Adipocyte (in vitro differentiated cells): ENCODE measurements at regions not wholly inside any gene's neighbourhood (a gene's known extent, or its start where the extent isn't known, plus 50 kb on each side); places are given as distances from the start of the nearest gene placed in this dataset.

ENCODE experiments used
- DNase-seq: peaks from one replicate; pipeline ENCODE4 v3.0.0-alpha.2; 2015; ENCODE audit warnings: low read depth
- H3K27me3 ChIP-seq: replicated peaks from 2 replicates; pipeline ENCODE4 v1.7.0; 2013; ENCODE audit warnings: mild to moderate bottlenecking, low read length, moderate library complexity; ENCODE audit not compliant: control insufficient read depth, insufficient read depth
- H3K36me3 ChIP-seq: 2 replicates; pipeline ENCODE4 v1.7.0; 2013; ENCODE audit warnings: low read length, mild to moderate bottlenecking, moderate library complexity; ENCODE audit not compliant: control insufficient read depth, insufficient read depth, severe bottlenecking
- H3K4me1 ChIP-seq: 2 replicates; pipeline ENCODE4 v1.7.0; 2013; ENCODE audit warnings: mild to moderate bottlenecking, low read length, moderate library complexity; ENCODE audit not compliant: control insufficient read depth, insufficient read depth
- H3K4me3 ChIP-seq: 2 replicates; pipeline ENCODE4 v1.7.0; 2013; ENCODE audit warnings: mild to moderate bottlenecking, low read length, moderate library complexity
- H3K9ac ChIP-seq: 2 replicates; pipeline ENCODE4 v1.7.0; 2013; ENCODE audit warnings: mild to moderate bottlenecking, low read length, moderate library complexity
- H3K9me3 ChIP-seq: 2 replicates; pipeline ENCODE4 v1.7.0; 2013; ENCODE audit warnings: mild to moderate bottlenecking, low read length, moderate library complexity; ENCODE audit not compliant: control insufficient read depth

- Histone ChIP-seq H3K9ac (no peak overlapping the region), H3K9me3 (no peaks in the 10 kb centered on the region), H3K36me3 (no peaks in the 10 kb centered on the region), H3K4me3 (no peak overlapping the region), H3K27me3 (no peaks in the 10 kb centered on the region), H3K4me1 (no peaks in the 10 kb centered on the region)
- DNase-seq: no peak
Measured at GRCh38 chr3:147904421-147904820, 495.3 kb downstream of the ZIC1 start.

GRCh38 chr3:147906285-147906684 lies 497.1 kb downstream of the ZIC1 start:
- no peaks in the 10 kb centered on the region for H3K27me3 ChIP-seq
- no peak overlapping the region for H3K4me3 ChIP-seq
- no peaks in the 10 kb centered on the region for H3K9me3 ChIP-seq
- H3K4me1 ChIP-seq: no peaks in the 10 kb centered on the region
- H3K36me3 ChIP-seq: no peaks in the 10 kb centered on the region
- H3K9ac ChIP-seq: no peak overlapping the region
- DNase-seq: peak; percentile 27

GRCh38 chr3:147914532-147914931 lies 505.4 kb downstream of the ZIC1 start:
- H3K4me3 ChIP-seq: peak overlapping the region; percentile 25
- no peak overlapping the region for H3K9ac ChIP-seq
- no peaks in the 10 kb centered on the region for H3K27me3 ChIP-seq
- DNase-seq: no peak
- H3K4me1 ChIP-seq: peaks cover 5% of the 10 kb centered on the region
- no peaks in the 10 kb centered on the region for H3K9me3 ChIP-seq
- H3K36me3 ChIP-seq: no peaks in the 10 kb centered on the region

GRCh38 chr3:147915057-147915456 lies 505.9 kb downstream of the ZIC1 start:
- no peak for DNase-seq
- peak overlapping the region; percentile 25 for H3K4me3 ChIP-seq
- peaks cover 5% of the 10 kb centered on the region for H3K4me1 ChIP-seq
- no peak overlapping the region for H3K9ac ChIP-seq
- no peaks in the 10 kb centered on the region for H3K9me3 ChIP-seq
- H3K27me3 ChIP-seq: no peaks in the 10 kb centered on the region
- no peaks in the 10 kb centered on the region for H3K36me3 ChIP-seq

GRCh38 chr3:147919496-147919895 lies 510.3 kb downstream of the ZIC1 start:
- H3K9ac ChIP-seq: no peak overlapping the region
- no peak for DNase-seq
- no peaks in the 10 kb centered on the region for H3K9me3 ChIP-seq
- H3K4me3 ChIP-seq: no peak overlapping the region
- H3K27me3 ChIP-seq: no peaks in the 10 kb centered on the region
- H3K36me3 ChIP-seq: no peaks in the 10 kb centered on the region
- peaks cover 8% of the 10 kb centered on the region for H3K4me1 ChIP-seq

- peak; percentile 46 for DNase-seq
- peak overlapping the region; percentile 2 for H3K9ac ChIP-seq
- H3K36me3 ChIP-seq: no peaks in the 10 kb centered on the region
Measured at GRCh38 chr3:147921051-147921450, 511.9 kb downstream of the ZIC1 start.

GRCh38 chr3:147924755-147925154 lies 515.6 kb downstream of the ZIC1 start:
- H3K36me3 ChIP-seq: no peaks in the 10 kb centered on the region
- no peak for DNase-seq
- H3K27me3 ChIP-seq: no peaks in the 10 kb centered on the region
- H3K4me3 ChIP-seq: no peak overlapping the region
- H3K9me3 ChIP-seq: no peaks in the 10 kb centered on the region
- H3K9ac ChIP-seq: no peak overlapping the region
- peaks cover 5% of the 10 kb centered on the region for H3K4me1 ChIP-seq

More at GRCh38 chr3:147921051-147921450, 511.9 kb downstream of the ZIC1 start:
- H3K9me3 ChIP-seq: no peaks in the 10 kb centered on the region
- H3K4me3 ChIP-seq: no peak overlapping the region
- no peaks in the 10 kb centered on the region for H3K27me3 ChIP-seq
- peaks cover 5% of the 10 kb centered on the region for H3K4me1 ChIP-seq

GRCh38 chr3:147925272-147925671 lies 516.1 kb downstream of the ZIC1 start:
- Histone ChIP-seq H3K36me3 (no peaks in the 10 kb centered on the region), H3K9me3 (no peaks in the 10 kb centered on the region), H3K4me1 (peaks cover 7% of the 10 kb centered on the region), H3K9ac (no peak overlapping the region), H3K27me3 (no peaks in the 10 kb centered on the region), H3K4me3 (no peak overlapping the region)
- DNase-seq: no peak

- Histone ChIP-seq H3K36me3 (no peaks in the 10 kb centered on the region), H3K27me3 (no peaks in the 10 kb centered on the region), H3K4me1 (peaks cover 7% of the 10 kb centered on the region), H3K9ac (no peak overlapping the region), H3K4me3 (no peak overlapping the region), H3K9me3 (no peaks in the 10 kb centered on the region)
- DNase-seq: peak; percentile 67
Measured at GRCh38 chr3:147930232-147930807, 521.2 kb downstream of the ZIC1 start.

GRCh38 chr3:147934451-147935180 lies 525.5 kb downstream of the ZIC1 start:
- no peak for DNase-seq
- Histone ChIP-seq H3K4me1 (peaks cover 7% of the 10 kb centered on the region), H3K4me3 (no peak overlapping the region)

GRCh38 chr3:147937341-147937740 lies 528.2 kb downstream of the ZIC1 start:
- Histone ChIP-seq H3K9ac (no peak overlapping the region), H3K9me3 (no peaks in the 10 kb centered on the region), H3K4me3 (no peak overlapping the region), H3K27me3 (no peaks in the 10 kb centered on the region), H3K4me1 (peaks cover 9% of the 10 kb centered on the region), H3K36me3 (no peaks in the 10 kb centered on the region)
- peak; percentile 28 for DNase-seq

More at GRCh38 chr3:147934451-147935180, 525.5 kb downstream of the ZIC1 start:
- Histone ChIP-seq H3K9me3 (no peaks in the 10 kb centered on the region), H3K9ac (no peak overlapping the region), H3K27me3 (no peaks in the 10 kb centered on the region), H3K36me3 (no peaks in the 10 kb centered on the region)
